NCI-H1105 treated with DMSO at 0.1 percent for 48 hours (cell line): ENCODE measurements at regions not wholly inside any gene's neighbourhood (a gene's known extent, or its start where the extent isn't known, plus 50 kb on each side); places are given as distances from the start of the nearest gene placed in this dataset.
"Not testable (repeated sequence)": the region's sequence is repeated elsewhere in the genome, so short reads cannot be mapped to it uniquely, and the experiment has no call there.

Experiments used
- DNase-seq: peaks from one replicate; lab custom pipeline; 2025; lab: John Stamatoyannopoulos, UW

GRCh38 chr5:96319981-96320739 lies 112.9 kb downstream of the PCSK1 start:
- not testable (repeated sequence) for DNase-seq

- no peak for DNase-seq
Measured at GRCh38 chr5:96318569-96319110, 114.4 kb downstream of the PCSK1 start.

GRCh38 chr5:96317945-96318344 lies 115.1 kb downstream of the PCSK1 start:
- DNase-seq = no peak

GRCh38 chr5:96316487-96316886 lies 116.6 kb downstream of the PCSK1 start:
- DNase-seq = no peak

GRCh38 chr5:96316017-96316416 lies 117.0 kb downstream of the PCSK1 start:
- DNase-seq = no peak

- no peak for DNase-seq
Measured at GRCh38 chr5:96315431-96315830, 117.6 kb downstream of the PCSK1 start.

- no peak for DNase-seq
Measured at GRCh38 chr5:96312383-96312782, 120.7 kb downstream of the PCSK1 start.

- DNase-seq = not testable (repeated sequence)
Measured at GRCh38 chr5:96307047-96307446, 126.0 kb downstream of the PCSK1 start.

GRCh38 chr5:96302174-96302738 lies 130.8 kb downstream of the PCSK1 start:
- no peak for DNase-seq

GRCh38 chr5:96300976-96301375 lies 132.1 kb downstream of the PCSK1 start:
- DNase-seq = no peak

- no peak for DNase-seq
Measured at GRCh38 chr5:96297867-96298266, 135.2 kb downstream of the PCSK1 start.

GRCh38 chr5:96297290-96297689 lies 135.8 kb downstream of the PCSK1 start:
- DNase-seq = no peak

GRCh38 chr5:96294884-96295202 lies 138.2 kb downstream of the PCSK1 start:
- DNase-seq = no peak

GRCh38 chr5:96293966-96294883 lies 138.8 kb downstream of the PCSK1 start:
- DNase-seq = no peak

- no peak for DNase-seq
Measured at GRCh38 chr5:96292582-96293247, 140.3 kb downstream of the PCSK1 start.

- not testable (repeated sequence) for DNase-seq
Measured at GRCh38 chr5:96289287-96289686, 143.8 kb downstream of the PCSK1 start.

GRCh38 chr5:96288845-96289185 lies 144.2 kb downstream of the PCSK1 start:
- no peak for DNase-seq

GRCh38 chr5:96288166-96288844 lies 144.7 kb downstream of the PCSK1 start:
- DNase-seq = no peak

GRCh38 chr5:96287136-96287535 lies 145.9 kb downstream of the PCSK1 start:
- no peak for DNase-seq

- DNase-seq = no peak
Measured at GRCh38 chr5:96285823-96286222, 147.2 kb downstream of the PCSK1 start.

GRCh38 chr5:96284727-96285389 lies 148.2 kb downstream of the PCSK1 start:
- no peak for DNase-seq
